Stimulated activated CD4-positive, alpha-beta T cell treated with anti-CD3 and anti-CD28 coated beads, Interleukin-2, amount 100 ng/mL, for 4 hours (primary cell): ENCODE measurements at regions not wholly inside any gene's neighbourhood (a gene's known extent, or its start where the extent isn't known, plus 50 kb on each side); places are given as distances from the start of the nearest gene placed in this dataset.

Experiments used
- DNase-seq: peaks from one replicate; pipeline ENCODE4 v3.0.0-alpha.2; 2020; ENCODE audit warnings: low read depth

DNA sequence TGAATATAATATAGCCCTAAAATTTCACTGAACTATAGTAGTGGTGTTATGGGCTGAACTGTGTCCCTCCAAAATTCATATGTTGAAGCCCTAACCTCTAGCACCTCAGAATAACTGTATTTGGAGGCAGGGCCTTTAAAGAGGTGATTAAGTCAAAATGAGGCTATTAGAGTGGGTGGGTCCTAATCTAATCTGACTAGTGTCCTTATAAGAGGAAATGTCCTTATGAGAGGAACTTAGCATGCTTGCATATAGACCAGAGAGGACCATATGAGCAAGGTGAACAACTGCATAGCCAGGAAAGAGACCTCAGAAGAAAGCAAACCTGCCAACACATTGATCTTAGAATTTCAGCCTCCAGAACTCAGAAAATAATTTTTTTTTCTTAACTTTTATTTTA, 238.4 kb downstream of the ZEB2 start:
- no peak for DNase-seq

GRCh38 chr2:144280009-144280408, 239.9 kb downstream of the ZEB2 start:
- no peak for DNase-seq

DNA sequence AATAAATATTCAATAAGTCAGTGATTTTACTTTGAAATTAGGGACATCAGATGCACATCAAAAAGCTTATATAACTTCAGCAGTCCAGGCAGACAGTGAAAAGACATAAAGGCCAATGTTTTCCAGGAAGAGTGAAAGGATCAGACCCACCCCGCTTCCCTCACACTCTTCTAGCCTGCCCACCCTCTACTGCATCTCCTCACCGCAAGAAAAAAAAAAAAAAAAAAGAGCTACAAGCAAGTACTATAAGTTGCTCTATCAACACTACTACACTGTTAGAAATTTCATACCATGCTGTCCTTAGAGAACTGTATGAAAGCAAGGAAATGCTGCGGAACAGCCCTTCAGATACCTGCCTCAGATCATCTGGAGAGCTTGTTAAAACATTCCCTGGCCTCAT, 240.8 kb downstream of the ZEB2 start:
- no peak for DNase-seq

DNA sequence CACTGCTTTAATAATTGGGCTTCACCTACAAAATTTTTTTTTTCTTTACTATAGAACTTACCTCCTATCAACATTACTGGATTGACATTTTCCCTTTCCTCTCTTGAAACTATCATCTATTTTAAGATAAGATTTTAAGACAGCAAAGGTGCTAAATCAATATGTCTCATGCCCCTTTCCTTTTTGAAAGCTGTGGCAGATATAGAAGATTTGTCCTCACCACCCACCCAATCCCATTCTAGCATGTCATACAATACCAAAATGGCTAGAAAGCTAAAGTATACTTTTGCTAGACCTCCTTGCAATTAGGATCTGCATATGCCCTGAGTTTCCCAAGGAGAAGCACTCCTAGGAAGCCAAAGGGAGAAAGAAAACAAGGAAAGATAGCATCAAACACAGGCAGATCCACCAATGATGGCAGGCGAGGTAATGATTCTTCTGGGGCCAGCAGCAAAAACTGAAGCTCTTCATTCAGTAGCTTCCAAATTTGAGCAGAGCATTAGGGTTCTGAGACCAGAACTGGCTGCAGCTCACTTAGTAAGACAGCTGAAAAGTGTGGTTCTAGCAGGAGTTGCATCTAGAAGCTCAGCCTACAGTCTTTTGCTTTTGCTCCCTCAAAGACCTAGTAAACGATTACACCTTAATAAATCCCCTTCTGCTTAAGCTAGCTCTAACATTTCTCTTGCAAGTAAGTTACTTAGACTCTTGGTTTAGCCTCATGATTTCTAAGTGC, 242.1 kb downstream of the ZEB2 start:
- no peak for DNase-seq

GRCh38 chr2:144275340-144275739, 244.6 kb downstream of the ZEB2 start:
- DNase-seq: no peak

- DNase-seq: no peak
These were observed 245.8 kb downstream of the ZEB2 start for GRCh38 chr2:144274131-144274530.

DNA sequence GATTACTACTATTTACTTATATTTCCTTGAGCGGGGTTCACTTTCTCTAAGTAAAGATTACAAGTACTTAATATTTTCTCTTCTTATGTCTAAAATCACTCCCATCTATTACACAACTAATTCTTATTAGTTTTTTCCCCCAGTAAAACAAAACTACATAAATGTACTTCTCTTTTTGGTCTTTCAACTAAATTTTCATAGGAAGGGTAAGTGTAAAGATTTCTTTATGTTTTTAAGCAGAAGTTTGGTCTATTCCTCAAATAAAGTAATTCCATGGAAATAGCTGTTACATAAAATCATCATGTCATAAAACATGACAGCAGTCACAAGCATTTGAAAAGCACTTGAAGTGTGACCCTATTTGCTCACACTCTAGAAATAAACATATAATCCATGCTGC, 249.0 kb downstream of the ZEB2 start:
- no peak for DNase-seq

DNA sequence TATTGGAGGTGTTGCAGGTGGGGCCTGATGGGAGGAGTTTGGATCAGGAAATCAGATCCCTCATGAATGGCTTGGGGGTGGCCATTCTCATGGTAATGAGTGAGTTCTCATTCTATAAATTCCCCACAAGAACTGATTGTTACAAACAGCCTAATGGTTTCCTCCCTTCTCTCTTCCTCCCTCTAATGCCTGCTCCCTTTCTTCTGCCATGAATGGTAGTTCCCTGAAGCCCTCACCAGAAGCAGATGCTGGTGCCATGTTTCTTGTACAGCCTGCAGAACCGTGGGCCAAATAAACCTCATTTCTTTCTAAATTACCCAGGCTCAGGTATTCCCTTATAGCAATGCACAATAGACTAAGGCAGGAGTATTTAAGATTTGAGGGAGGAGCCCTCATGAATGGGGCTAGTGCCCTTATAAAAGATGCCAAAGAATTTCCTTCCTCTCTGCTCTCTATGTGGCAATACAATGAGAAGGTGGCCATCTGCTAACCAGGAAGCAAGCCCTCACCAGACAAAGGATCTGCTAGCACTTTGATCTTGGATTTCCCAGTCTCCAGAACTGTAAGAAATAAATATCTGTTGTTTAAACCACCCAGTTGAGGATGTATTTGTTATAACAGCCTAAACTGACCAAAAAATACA, 251.8 kb downstream of the ZEB2 start:
- no peak for DNase-seq

DNA sequence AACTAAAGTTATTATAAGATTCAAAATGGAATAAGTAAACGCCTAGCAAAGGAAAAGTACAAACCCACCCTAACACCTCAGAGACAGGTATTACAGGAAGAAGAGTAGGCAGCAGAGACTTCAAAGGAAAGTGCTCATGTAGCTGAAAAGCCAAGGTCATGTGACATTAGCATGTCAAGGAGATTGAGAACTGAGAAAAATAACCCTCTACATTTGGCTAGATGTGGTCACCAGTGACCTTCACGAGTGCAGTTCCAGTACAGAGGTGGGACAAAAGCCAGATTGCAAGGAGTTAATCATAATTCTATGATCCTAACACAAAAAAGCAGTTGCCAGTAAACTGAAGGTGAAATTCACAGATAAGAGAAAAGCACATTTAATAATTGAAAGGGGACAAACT, 252.7 kb downstream of the ZEB2 start:
- DNase-seq: no peak

GRCh38 chr2:144265654-144266053, 254.3 kb downstream of the ZEB2 start:
- no peak for DNase-seq

DNA sequence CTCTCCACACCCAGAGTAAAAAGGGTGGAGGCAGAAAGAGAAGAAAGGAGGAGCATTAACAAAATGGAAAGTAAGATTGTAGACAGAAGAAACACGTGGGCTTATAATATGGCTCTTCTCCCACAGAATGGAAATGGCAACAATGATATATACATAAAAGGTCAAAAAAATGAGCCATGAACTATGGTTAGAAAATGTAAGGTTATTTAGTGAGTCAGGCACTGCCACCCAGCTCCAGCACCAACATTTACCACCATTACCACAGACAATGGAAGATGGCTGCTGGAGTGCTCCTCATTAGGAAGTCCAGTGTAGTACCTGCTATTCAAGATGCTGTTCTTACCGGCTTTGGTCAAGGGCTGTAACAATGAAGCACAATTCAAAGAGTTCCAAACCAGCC, 258.0 kb downstream of the ZEB2 start:
- DNase-seq: no peak

- no peak for DNase-seq
These were observed 258.6 kb downstream of the ZEB2 start for GRCh38 chr2:144261336-144261735.

DNA sequence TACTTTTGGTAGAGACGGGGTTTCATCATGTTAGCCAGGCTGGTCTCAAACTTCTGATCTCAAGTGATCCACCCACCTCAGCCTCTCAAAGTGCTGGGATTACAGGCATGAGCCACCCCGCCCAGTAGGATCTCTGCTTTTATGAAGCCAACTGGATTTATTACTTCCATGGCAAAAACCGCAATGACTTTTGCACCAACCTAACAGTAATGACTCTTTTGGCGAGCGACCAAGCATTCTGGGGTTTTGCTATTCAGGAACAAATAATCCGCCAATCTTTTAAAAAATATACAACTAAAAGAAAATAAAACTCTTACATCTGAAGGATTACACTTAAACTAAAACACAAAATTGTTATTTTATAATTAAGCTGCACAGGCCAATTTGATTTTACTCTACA, 260.6 kb downstream of the ZEB2 start:
- no peak for DNase-seq

DNA sequence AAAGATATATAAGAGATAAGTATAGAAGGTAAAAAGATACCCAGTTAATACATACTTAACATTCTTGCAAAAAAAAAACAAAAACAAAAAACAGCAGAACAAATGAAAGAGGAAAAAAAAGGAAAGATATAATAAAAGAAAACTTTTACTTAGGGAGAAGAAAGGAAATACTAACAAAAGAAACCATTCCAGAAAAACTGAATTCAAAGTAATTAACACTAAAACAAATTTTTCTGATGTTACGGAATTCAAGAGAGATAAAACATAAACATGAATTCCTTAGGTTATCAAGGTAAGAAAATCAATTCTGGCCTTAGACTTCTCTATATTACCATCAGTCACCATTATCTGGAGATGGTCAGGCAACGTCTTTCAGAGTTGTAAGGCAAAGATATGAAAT, 261.8 kb downstream of the ZEB2 start:
- no peak for DNase-seq

DNA sequence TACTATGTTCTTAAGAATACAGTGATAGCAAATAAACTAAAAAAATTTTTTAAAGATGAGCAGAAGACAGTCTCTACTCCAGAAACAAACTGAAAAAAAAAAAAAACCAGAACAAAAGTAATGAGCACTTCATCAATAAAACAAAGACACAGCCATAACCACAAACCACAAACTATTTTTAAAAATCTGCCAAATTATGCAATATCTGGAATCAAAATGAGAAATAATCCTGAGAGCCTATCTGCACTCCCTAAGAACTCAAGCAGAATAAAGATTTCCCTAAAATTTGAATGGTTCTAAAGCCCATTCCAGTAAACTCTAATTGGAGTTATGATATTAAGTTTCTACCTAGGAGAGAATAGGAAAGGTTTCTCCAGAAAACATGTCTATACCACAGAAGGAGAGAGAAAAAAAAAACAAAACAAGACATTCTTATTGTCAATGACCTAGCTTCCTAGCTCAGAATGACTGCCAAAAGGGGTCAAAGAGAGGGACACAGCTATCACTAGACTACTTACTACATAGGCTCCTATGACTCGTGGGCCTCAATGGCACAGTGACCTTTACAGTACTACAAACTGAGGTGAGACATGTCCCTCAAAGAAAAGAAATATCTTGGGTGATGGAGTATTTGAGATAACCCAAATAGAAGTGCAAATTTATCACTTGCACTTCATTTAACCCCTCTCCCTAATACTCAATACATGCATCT, 262.8 kb downstream of the ZEB2 start:
- no peak for DNase-seq

- DNase-seq: no peak
These were observed 265.3 kb downstream of the ZEB2 start for GRCh38 chr2:144254342-144255235.

GRCh38 chr2:144253743-144254142, 266.2 kb downstream of the ZEB2 start:
- no peak for DNase-seq

- DNase-seq: no peak
These were observed 267.2 kb downstream of the ZEB2 start for GRCh38 chr2:144252694-144253093.

GRCh38 chr2:144249035-144249637, 270.8 kb downstream of the ZEB2 start:
- DNase-seq: no peak

GRCh38 chr2:144248350-144249034, 271.4 kb downstream of the ZEB2 start:
- DNase-seq: no peak

- DNase-seq: no peak
These were observed 275.0 kb downstream of the ZEB2 start for GRCh38 chr2:144244938-144245337.
